IMR-90 (cell line): ENCODE measurements at regions not wholly inside any gene's neighbourhood (a gene's known extent, or its start where the extent isn't known, plus 50 kb on each side); places are given as distances from the start of the nearest gene placed in this dataset.

Experiments
- BHLHE40 ChIP-seq: fragments of 150-350 bp; IDR thresholded peaks from 2 replicates; pipeline ENCODE4 v1.6.1; 2016; ENCODE audit warnings: mild to moderate bottlenecking, low read depth, low read length
- CEBPB ChIP-seq: IDR thresholded peaks from 2 replicates; pipeline ENCODE4 v1.6.1; 2012; ENCODE audit warnings: low read depth, low read length, improper control_type of control experiment
- CHD1 ChIP-seq: IDR thresholded peaks from 2 replicates; pipeline ENCODE4 v1.6.1; 2012; ENCODE audit warnings: low read depth, low read length, improper control_type of control experiment
- CTCF ChIP-seq: conservative IDR thresholded peaks from 2 replicates; pipeline ENCODE4 v1.5.1; 2012; ENCODE audit warnings: mild to moderate bottlenecking, low read depth, low read length, improper control_type of control experiment
- ELK1 ChIP-seq: fragments of 150-350 bp; IDR thresholded peaks from 2 replicates; pipeline ENCODE4 v1.6.1; 2016; ENCODE audit warnings: low read depth, mild to moderate bottlenecking, low read length, moderate library complexity, borderline replicate concordance
- MAFK ChIP-seq: IDR thresholded peaks from 2 replicates; pipeline ENCODE4 v1.6.1; 2012; ENCODE audit warnings: low read depth, low read length, improper control_type of control experiment
- MAZ ChIP-seq: IDR thresholded peaks from 2 replicates; pipeline ENCODE4 v1.6.1; 2012; ENCODE audit warnings: low read depth, mild to moderate bottlenecking, low read length, improper control_type of control experiment, moderate library complexity, borderline replicate concordance
- NFE2L2 ChIP-seq: fragments of 150-350 bp; IDR thresholded peaks from 2 replicates; pipeline ENCODE4 v1.6.1; 2016; ENCODE audit warnings: low read depth, mild to moderate bottlenecking, low read length
- POLR2A ChIP-seq: IDR thresholded peaks from 2 replicates; pipeline ENCODE4 v1.6.1; 2012; ENCODE audit warnings: mild to moderate bottlenecking, low read depth, low read length
- RAD21 ChIP-seq: IDR thresholded peaks from 2 replicates; pipeline ENCODE4 v1.6.1; 2012; ENCODE audit warnings: low read length, improper control_type of control experiment
- RCOR1 ChIP-seq: IDR thresholded peaks from 2 replicates; pipeline ENCODE4 v1.6.1; 2012; ENCODE audit warnings: mild to moderate bottlenecking, low read length, improper control_type of control experiment; ENCODE audit not compliant: insufficient replicate concordance
- RFX5 ChIP-seq: IDR thresholded peaks from 2 replicates; pipeline ENCODE4 v1.8.0; 2012; ENCODE audit warnings: low read depth, mild to moderate bottlenecking, low read length, moderate library complexity
- SMC3 ChIP-seq: fragments of 150-350 bp; IDR thresholded peaks from 2 replicates; pipeline ENCODE4 v1.6.1; 2016; ENCODE audit warnings: low read depth, mild to moderate bottlenecking, antibody characterized with exemption, low read length, moderate library complexity
- USF2 ChIP-seq: fragments of 150-350 bp; IDR thresholded peaks from 2 replicates; pipeline ENCODE4 v1.6.1; 2017; ENCODE audit warnings: mild to moderate bottlenecking, antibody characterized with exemption, low read length, low read depth

GRCh38 chr1:98498651-98499050 lies 162.9 kb upstream of the SNX7 start:
- no peak for TF ChIP-seq CTCF
- no peak for TF ChIP-seq RCOR1
- TF ChIP-seq ELK1 = no peak
- TF ChIP-seq MAZ = no peak
- TF ChIP-seq MAFK = no peak
- TF ChIP-seq POLR2A = no peak
- TF ChIP-seq RFX5 = no peak
- TF ChIP-seq BHLHE40 = no peak
- no peak for TF ChIP-seq RAD21
- no peak for TF ChIP-seq CEBPB
- no peak for TF ChIP-seq USF2
- no peak for TF ChIP-seq CHD1
- no peak for TF ChIP-seq SMC3
- no peak for TF ChIP-seq NFE2L2
